Left colon (tissue), 2 donors: ENCODE measurements at regions not wholly inside any gene's neighbourhood (a gene's known extent, or its start where the extent isn't known, plus 50 kb on each side); places are given as distances from the start of the nearest gene placed in this dataset.

Experiments used
- ATAC-seq: fragments of 200-7000 bp; cut with Tn5 transposase; one replicate; pipeline ENCODE4 v1.9.1; 2020; ENCODE audit warnings: mild to moderate bottlenecking, moderate library complexity
- DNase-seq, 2 donors: peaks; one replicate each; pipeline ENCODE4 v3.0.0-alpha.2; 2020
- intact Hi-C, 2 donors: fragments of 100-400 bp; cut with DNase I in 1 of 2; cut with micrococcal nuclease in 1 of 2; formaldehyde crosslinking; loops; one replicate each; pipeline versions ENCODE4 v1.11.2 to v1.14.0; 2022; cut with DNase I, micrococcal nuclease
- donor health status: DM: no; HTN: no; CAD: no.
- donor health status: DM: yes; HTN: yes; CAD: no.

DNA sequence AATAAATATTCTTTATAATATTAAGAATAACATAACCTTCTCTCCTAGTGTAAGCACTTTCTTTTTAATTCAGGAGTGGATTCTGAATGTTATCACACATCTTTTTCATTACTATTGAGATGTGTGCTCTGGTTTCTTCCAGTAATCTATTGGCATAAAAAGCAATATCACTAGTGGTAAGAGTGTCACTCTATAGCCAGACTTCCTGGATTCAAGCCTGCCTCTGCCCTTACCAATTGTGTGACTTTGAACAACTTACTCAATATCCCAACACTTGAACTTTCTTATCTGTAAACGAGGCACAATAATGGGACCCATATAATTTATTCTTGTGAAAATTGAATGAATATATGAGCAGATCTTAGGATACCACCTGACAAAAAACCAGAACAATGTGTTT lies 71.0 kb downstream of the SEM1 start:
- ATAC-seq: no peak
- intact Hi-C loops: no loop called here

GRCh38 chr7:96637522-96637921 lies 72.1 kb downstream of the SEM1 start:
- intact Hi-C loops: no loop called here
- DNase-seq (no peak), ATAC-seq (no peak)

More for the DNA sequence above, 71.0 kb downstream of the SEM1 start:
- no peak for DNase-seq

- ATAC-seq: no peak
- DNase-seq: no peak
- intact Hi-C loops: no loop called here
Measured at GRCh38 chr7:96636979-96637378, 72.7 kb downstream of the SEM1 start.

- intact Hi-C loops: no loop called here
- ATAC-seq (no peak), DNase-seq (no peak)
Measured at GRCh38 chr7:96636342-96636860, 73.2 kb downstream of the SEM1 start.

GRCh38 chr7:96629884-96630283 lies 79.8 kb downstream of the SEM1 start:
- ATAC-seq (no peak), DNase-seq (no peak)
- intact Hi-C loops: no loop called here

GRCh38 chr7:96624954-96625353 lies 84.7 kb downstream of the SEM1 start:
- DNase-seq (no peak), ATAC-seq (no peak)
- intact Hi-C loops: no loop called here

DNA sequence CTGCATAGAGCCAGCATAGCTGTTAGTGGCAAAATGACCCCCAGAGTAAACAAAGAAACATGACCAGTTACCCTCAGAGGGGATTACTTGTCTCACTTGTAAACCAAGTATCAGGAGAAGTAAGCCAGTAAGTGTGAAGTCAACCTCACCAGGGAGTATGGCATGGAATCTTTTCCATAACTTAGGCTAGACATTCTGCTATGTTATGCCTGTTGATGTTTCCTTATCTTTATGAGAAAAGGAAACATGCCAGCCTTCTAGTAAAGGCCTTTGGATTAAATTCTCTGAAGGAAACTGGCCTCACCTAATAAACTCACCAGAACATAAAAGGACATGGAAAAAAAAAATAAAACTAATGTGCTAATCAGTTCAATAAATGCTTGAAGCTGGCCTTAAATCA lies 87.7 kb downstream of the SEM1 start:
- intact Hi-C loops: no loop called here
- DNase-seq: no peak
- no peak for ATAC-seq

DNA sequence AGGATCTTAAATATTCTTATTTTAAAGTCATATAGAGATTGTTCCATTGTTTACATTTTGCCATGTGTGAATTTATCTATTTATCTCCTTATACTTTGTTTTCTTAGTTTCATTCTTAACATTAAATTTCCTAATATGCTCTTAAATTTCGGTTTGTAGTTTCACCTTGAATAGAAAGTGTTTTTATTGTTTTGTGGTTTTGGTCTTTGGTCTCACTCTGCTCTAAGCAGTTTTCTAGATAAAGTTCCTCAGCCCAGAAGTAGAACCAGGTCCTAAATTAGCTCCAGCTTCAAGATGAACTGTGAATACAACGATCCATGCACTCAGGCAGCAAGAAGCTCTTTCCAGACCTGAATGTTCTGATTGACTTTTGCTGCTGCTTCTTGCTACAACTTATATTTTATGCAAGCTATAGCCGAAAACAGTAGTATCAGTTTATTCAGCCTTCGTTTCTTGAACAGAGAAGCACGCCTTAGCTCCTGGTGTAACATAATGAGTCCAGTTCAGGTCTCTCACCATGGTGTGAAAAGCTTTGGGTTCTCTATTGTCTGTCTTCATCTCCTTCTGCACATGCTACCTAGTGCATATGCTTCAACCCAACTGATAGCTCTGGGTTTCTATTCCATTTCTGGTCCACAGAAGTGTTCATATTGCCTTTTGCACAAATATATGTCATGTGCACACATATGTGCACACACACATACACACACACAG lies 95.3 kb downstream of the SEM1 start:
- DNase-seq (no peak), ATAC-seq (no peak)
- intact Hi-C loops: no loop called here

DNA sequence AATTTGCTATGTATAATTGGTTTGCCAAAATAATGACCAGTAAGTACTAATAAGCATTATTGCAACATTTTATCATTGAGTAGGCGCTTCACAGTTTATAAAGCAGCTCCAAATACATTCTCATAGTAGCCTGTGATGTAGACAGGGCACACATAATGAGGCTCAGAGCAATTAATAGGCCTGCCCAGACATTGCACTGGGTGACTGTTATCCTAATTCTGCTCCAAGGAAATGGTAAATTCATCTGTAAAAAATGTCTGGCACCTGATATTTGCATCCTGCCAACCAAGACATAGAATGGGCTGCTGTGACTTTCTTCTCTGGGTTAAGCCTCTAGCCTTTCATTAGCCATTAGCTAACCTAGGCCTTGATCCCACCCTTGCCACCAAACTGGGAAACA lies 97.6 kb downstream of the SEM1 start:
- DNase-seq (no peak), ATAC-seq (no peak)
- intact Hi-C loops: no loop called here

DNA sequence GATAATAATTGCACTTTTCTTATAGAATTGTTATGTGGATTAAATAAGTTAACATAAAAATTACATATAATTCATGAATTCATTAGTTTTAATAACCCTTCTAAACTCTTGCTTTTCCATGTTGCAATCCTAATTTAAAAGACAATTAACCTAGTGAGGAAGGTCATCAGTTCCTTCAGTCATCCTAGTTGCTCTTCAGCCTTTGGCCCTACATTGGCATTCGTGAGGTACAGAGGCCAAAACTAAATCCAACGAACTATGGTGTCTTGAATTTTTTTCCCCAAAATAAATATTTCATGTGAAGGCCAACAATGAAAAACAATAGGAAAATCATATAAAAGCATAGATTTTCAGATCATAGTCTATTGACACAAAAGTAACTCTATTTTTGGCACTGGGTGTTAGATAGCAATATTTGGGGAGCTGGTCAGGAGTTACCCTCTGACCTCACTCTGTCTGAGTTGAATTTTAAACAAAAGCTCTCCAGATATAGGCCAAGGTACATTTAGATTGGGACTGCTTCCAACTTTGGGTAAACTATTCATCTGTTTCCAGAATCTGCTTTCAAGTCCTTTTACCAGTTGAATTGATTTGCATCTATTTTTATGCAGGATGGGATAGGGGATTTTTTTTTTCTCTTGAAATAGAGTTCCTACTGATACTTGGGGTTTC lies 104.5 kb downstream of the SEM1 start:
- ATAC-seq: no peak
- DNase-seq: no peak
- intact Hi-C loops: no loop called here

DNA sequence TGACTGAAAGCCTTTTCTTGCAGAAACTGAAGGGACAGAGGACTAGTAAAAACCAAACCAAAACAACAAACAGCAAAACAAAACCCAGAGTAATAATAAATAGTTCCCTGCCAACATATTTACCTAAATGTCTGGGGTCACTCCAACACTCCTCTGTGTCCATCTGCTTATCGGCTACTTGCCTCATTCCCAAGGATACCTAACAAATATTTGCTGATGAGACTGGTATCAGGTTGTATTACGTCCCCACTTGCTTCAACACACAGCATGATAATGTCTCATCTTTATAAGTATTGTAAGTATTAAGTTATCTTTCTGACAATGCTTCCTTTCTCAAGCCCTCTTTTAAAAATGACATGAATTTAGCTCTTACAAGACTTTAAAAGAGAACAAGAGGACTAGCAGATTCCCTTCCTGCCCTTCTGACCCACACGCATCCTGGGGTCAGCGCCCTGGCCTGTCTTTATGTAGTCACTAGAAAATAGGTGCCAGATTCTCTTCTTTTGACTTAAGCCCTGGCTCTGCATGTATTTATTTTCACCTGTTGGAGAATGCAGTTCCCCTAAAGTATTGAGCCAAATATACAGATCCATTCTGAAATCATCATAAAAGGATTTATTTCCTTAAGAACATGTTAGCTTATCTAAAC lies 110.2 kb downstream of the SEM1 start:
- intact Hi-C loops: no loop called here
- no peak for DNase-seq
- ATAC-seq: no peak

DNA sequence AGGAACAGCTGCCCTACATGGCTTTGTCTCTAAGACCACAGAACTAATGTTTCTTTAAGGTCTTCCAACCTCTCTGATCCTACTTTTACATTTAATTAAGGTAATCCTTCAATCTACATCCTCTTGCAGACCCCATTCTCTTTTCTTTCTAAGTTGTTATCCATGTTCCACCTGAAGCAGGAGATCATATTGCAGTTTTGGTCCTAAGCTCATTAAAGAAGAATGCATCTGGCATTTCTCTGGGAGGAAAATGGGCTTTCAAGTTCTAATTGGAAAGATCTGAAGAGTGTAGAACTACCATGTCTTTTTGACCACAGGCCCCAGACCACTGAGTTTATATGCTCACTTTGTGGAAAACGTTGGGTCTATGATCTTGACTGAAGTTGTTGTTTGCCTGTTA lies 111.2 kb downstream of the SEM1 start:
- intact Hi-C loops: no loop called here
- ATAC-seq: no peak
- DNase-seq: no peak

DNA sequence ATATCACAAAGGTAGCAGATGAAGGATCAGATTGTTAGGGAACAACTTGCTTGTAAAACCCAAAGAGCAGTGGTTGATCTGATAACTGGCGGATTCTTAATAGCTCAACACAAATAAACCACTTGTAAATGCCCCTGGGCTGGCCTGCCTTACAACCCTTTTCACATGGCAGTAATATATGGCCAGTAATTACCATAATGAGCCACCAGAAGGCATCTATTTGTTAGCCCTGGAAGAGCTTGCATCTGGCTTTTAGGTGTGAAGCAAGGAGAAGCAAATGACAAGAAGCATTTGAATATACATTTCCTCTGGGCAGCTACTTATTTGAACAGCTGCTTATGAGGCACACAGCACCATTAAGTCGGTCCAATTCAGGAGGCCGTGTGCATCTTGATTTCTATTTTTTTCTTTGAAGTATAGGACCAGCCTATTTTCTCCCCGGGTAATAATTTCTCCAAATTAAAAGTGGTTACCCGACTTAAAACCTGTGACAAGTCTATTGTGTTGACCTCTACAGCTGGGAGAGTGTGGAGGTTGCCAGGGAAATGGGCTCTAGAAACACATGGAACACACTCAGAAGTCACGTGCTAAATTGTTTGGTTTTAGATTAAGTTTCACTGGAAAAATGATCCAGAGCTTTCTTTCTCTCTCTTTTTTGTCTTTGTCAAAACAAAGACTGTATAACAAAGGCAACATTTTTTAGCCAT lies 113.4 kb downstream of the SEM1 start:
- ATAC-seq (no peak), DNase-seq (no peak)
- intact Hi-C loops: no loop called here

DNA sequence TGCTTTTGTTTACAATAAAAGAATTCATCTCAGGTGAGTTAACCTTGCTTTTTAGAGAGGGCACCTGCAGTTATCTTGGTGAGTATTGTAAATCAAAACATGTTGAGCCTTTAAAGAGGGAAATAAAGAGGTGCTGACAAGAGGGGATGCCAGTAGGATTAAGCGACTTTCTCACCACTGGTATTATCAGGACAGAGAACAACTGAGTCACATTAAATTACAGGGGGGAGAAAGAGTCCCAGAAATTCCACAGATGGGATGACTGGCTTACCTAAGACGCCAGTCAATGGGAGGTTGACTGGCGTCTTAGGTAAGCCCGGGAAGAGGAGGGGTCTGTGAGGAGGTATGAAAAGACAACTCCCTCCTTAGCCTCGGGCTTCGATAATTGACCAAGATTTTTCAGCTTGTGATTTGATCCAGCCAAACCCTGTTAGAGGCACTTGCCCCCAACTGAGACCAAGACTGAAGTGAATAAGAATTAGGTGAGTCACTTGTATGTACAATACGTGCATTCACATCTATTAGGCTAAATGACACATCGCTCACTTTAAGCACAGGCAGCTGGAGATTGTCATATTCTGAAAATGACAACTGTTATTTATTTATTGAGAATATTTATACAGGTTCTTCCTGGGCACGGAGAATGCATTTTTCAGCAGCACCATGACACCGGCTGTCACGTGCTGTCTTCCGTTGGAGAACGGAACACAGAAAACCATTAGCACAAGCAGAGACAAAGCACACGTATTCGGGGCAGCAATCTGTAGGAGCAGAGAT lies 117.6 kb downstream of the SEM1 start:
- DNase-seq: no peak
- intact Hi-C loops: no loop called here
- no peak for ATAC-seq

DNA sequence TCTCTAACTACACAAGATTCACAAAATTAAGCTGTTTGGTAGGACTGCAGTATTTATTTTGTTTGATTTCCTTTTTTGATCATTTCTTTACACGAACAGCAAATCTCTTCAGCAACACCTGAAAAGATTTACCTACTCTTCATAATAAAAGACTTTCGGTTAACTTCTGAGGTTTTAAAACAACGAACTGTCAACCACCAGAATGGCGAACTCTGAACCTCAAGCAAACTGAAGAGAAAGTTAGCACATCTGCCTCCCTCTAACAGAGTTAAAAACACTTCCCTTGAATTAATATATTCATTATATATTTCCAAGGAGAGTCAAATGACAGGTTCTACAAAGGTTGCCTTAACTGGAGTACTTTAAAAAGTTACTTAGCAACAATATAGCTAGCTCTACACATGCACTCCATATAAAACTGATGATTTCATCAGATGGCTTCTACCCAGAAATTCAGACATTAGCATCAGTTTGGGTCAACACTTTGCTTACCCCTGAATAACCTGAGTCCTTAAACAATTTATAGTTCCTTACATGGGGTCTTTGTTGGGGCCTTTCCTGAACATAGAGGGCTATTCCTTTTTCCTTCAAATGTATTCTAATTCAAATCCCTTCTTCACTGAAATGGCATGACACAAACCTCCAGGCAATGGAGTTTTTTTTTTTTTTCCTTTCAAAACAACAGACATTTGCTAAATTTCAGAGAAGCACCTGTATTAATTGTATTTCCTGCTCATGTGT lies 118.3 kb downstream of the SEM1 start:
- DNase-seq: no peak
- ATAC-seq: no peak
- intact Hi-C loops: no loop called here

GRCh38 chr7:96589038-96589437 lies 120.6 kb downstream of the SEM1 start:
- ATAC-seq (no peak), DNase-seq (no peak)

DNA sequence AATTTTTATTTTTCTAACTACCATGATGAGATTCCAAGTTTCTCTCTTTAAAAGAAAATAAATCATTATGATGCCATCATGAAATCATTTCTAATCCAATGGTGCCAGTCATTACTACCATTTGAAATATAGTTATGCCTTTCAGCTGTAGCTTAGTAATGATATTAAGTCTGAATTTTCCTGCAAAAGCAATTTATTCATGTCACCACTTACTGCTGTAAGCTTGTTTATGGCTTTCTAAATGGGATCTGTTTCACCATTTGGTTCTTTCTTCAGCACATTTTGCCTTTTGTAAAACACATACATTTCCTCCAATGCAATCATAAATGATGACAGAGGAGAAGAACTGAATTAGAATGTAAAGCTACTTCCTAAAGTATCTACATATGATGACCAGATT lies 130.5 kb downstream of the SEM1 start:
- intact Hi-C loops: no loop called here
- DNase-seq (no peak), ATAC-seq (no peak)

More at GRCh38 chr7:96589038-96589437, 120.6 kb downstream of the SEM1 start:
- intact Hi-C loops: no loop called here

DNA sequence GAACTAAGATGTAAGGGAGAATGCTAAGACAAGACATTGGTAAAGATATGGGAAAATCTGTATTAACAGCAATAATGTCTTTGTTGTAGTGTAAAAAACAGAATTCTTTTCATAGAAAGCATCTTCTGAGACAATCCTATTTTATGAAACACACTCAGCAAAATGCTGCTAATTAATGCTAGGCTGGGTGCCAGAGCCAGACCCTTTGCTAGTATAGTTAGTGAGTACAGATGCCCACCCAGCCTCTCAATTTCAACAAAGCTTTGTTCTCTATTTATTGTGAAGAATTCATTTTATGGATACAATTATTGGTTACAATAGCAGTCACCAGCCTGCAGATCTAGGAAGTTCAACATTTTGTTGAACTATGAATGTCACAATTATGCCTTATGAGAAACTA lies 131.0 kb downstream of the SEM1 start:
- ATAC-seq (no peak), DNase-seq (no peak)
- intact Hi-C loops: no loop called here
